HL-60/S4 treated with phorbol 12-myristate 13-acetate at 8.2 ng/mL for 4 days and 3 days (cell line): ENCODE measurements at regions not wholly inside any gene's neighbourhood (a gene's known extent, or its start where the extent isn't known, plus 50 kb on each side); places are given as distances from the start of the nearest gene placed in this dataset.
"Not testable (repeated sequence)": the region's sequence is repeated elsewhere in the genome, so short reads cannot be mapped to it uniquely, and the experiment has no call there.

Source experiments
- in situ Hi-C: fragments of 300-500 bp; cut with MboI; formaldehyde crosslinking; loops from 2 replicates; pipeline ENCODE4 v1.15.0; 2022; ENCODE audit warnings: low sequenced_read_pairs

DNA sequence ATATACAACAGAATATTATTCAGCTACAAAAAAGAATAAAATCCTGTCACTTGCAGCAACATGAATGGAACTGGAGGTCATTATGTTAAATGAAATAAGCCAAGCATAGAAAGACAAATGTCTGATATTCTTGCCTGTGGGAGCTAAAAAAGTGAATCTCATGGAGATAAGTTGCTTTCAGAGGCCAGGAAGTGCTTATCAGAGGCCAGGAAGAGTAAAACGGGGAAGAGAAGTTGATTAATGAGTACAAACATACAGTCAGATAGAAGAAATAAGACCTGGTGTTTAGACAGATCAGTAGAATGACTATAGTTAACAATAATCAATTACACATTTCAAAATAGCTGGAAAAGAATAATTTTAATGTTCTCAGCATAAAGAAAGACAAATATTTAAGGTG lies 54.4 kb upstream of the CPHXL start:
- in situ Hi-C loops, result loop anchor here (25.0 kb wide), 1 partner anchor 1382 kb away; no protein-coding TSS in a partner anchor

DNA sequence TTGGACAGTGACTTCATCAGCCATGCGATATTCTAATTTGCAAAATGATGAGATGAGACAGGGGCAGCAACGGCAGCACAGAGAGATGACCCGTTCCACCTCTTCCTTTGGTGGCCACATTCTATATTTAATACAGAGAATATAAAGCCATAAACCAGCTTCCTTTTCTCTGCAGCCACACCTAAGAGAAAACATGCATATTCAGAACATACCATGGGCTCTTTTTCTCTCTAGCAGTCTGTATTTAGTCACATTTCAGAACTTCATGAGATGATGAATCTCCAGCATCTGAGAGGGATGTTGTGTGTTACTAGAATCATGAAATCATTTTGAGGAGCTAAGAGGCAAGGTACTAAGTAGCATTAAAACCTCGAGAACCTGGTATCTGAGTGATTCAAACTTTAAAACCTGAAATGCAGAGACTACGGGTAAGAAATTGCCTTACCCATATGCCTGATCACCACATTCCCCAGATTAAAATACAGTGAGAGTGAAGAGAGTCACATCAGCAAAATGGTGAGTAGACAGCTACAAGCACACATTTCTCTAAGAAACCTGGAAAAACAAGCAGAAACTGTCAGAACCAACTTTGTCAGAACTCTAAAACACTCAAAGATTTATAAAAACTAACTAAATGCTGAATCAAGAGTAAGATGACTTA lies 55.5 kb upstream of the CPHXL start:
- in situ Hi-C loops, result loop anchor here (25.0 kb wide), 1 partner anchor 1380 kb away; no protein-coding TSS in a partner anchor

DNA sequence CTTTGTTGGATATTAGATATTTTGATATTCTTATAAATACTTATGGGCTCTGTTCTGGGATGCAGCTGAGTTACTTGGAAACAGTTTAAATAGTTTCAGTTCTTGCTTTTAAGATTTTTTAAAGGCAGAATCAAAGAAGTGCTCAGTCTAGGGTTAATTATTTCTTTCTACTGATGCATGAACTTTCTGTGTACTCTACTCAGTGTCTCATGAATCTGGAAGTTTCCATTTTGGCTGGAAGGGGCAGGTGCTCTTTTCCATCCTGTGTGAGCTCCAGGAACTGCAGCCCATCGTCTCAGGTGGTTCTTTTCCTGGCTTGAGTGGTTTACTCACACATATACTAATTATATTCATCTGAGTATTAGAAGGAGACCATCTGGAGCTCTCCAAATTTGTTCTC lies 61.1 kb upstream of the CPHXL start:
- in situ Hi-C loops, result loop anchor here (25.0 kb wide), 1 partner anchor 1375 kb away; no protein-coding TSS in a partner anchor

DNA sequence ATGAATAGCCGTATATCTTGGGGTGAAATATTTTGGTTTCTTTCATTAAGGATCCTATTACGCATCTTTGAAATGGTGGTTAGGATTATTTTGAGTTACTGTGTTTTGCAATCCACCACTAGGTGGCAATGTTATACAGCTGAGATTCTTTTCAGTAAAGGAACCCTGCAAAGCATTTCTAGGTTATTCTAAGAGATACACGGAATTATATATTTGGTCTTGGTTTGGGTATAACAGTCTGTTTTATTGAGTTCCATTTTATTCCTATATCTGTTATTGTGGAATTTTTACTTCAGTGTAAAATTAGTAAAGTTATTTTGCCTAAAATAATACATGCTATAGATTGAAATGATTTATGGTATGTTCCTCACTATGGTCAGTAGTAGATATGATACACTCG lies 62.9 kb upstream of the CPHXL start:
- in situ Hi-C loops, result loop anchor here (25.0 kb wide), 1 partner anchor 1373 kb away; no protein-coding TSS in a partner anchor

DNA sequence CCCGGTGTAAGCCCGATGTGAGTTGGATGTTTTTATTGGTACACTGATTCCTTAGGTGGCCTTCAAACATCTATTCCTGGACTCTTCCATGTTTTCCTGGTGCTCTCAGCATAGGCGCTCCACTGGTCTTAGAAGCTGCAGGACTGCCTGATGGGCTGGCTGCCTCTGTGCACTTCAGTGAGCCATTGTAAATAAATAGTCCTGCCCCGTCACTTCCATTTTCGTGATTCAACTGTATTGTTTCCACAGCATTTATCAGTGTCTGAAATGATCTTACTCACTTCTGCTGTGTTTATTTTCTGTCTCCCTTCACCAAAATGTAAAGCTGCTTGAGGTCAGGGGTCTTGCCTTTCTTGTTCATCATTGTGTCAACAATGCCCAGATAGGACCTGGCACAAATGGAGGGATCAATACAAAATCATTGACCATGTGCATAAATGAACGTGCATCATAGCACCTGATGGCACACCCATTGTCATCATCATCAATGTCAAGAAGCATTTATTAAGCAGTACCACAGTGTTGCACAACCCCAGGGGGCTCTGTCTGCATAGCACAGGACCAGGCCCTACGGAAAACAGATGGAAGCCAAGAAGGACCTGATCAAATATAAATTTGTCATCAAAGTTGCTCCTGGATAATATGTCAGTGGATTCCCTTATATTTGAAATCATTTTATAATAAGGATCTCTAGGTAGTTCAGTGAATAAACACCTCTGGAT lies 66.6 kb upstream of the CPHXL start:
- in situ Hi-C loops, result loop anchor here (25.0 kb wide), 1 partner anchor 1369 kb away; no protein-coding TSS in a partner anchor

DNA sequence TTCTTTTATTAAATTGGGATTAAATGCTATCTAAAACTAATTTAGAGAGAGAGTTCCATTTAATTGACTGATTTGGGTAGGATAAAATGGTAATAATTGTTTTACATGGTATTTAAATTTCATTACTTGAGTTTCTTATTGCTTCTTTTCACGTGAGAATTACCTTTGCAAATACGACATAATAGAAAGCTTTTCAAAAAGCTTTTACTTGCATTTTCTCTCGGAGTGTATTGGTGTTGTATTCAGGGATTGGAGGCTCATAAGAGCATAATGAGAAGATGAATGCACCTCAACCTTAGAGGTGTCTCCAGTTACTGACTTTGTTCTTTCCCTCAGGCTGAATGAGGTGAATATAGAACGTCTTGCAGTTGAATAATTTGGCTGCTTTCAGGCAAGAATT lies 67.4 kb upstream of the CPHXL start:
- in situ Hi-C loops, result loop anchor here (25.0 kb wide), 1 partner anchor 1369 kb away; no protein-coding TSS in a partner anchor

DNA sequence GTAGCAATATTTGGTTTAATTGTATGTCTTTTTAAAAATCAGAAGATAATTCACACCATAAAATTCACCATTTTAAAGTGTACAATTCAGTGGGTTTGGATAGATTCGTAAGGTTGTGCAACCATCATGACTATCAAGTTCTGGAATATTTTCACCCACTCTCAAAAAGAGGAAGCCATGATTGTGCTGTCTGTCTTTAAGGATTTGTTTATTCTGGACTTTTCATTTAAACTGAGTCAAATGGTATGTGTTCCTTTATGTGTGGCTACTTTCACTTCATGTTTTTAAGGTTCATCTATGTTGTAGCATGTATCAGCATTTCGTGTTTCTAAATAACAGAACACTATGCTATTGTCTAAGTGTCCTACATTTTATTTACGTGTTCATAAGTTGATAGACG lies 68.1 kb upstream of the CPHXL start:
- in situ Hi-C loops, result loop anchor here (25.0 kb wide), 1 partner anchor 1368 kb away; no protein-coding TSS in a partner anchor

DNA sequence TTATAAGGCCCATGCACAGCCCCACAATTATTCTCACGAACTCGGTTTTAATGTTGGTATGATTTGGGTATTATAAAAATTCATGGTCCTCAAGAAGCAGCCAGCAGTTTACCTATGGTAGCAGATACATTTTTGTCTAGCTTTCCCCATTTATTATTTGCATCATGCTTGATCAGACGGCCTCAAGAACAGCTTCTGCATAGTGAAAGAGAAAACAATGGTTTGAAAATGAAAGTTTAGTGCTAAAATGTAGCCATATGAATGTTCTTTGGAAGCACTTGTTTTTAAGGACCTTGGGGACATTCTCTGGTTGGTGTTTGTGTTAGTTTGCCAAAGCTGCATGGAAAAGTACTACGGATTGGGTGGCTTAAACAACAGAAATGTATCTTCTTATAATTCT lies 72.4 kb upstream of the CPHXL start:
- in situ Hi-C loops, result loop anchor here (25.0 kb wide), 1 partner anchor 1364 kb away; no protein-coding TSS in a partner anchor

DNA sequence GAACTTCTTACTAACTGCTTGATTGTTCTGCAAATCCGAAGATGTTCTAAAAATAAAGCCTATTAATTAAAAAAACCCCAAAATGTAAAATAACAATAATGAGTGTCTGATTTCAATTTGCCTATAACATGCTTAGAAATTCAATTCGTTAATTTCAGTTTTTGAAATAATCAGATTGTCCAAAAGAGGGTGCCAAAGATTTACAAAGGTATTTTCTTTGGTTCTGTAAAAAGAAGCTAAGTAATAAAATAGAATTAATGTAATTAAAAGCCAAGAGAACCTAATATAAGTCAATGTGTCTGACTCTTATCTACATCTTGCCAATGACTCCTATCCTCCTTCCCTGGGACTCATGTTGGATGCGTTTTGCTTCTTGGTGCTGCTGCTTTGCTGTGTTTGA lies 75.0 kb upstream of the CPHXL start:
- in situ Hi-C loops, result no loop called here

DNA sequence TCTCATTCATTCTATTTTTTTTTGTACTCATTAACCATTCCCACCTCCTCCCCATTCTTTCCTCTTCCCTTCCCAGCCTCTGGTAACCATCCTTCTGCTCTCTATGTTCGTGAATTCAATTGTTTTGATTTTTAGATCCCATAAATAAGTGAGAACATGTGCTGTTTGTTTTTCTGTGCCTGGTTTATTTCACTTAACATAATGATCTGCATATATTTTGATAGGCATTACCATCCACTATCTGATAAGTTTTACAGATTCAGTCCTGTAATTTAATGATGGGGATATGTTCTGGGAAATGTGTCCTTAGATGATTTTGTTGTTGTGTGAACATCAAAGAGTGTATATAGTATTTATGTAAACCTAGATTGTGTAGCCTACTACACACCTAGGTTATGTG lies 77.5 kb upstream of the CPHXL start:
- in situ Hi-C loops, result no loop called here

DNA sequence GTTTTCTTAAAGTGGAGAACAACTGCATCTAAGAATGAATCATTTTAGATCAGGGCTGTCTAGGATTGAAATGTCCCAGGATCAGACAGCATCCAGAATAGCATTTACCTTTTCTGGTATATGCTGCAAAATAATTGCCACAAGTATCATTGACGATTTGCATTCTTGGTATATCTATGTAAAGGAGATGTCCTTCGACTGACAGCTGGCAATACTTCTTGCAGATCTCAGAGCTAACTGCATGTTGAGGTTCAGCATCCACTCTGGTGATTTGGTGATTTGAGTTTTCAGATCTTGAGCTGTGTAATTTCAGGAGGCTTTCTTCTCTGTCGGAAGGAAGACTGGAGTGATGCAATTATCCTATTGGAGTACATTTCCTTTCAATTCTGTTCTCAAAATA lies 78.1 kb upstream of the CPHXL start:
- in situ Hi-C loops, result no loop called here

DNA sequence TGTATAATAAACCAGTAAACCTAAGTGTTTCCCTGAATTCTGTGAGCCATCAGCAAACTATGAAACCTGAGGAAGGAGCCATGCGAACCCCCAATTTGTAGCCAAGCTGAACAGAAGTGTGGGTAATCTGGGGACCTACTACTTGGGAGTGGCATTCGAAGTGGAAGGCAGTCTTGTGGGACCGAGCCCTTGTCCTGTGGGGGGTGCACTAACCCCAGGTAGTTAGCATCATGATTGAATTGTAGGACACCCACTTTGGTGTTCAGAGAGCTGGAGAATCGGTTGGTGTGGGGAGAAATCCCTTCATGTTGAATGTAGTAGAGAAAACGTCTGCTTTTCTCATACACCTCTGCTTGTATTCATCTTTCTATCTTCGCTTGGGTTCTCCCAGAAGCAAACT lies 79.7 kb upstream of the CPHXL start:
- in situ Hi-C loops, result no loop called here

DNA sequence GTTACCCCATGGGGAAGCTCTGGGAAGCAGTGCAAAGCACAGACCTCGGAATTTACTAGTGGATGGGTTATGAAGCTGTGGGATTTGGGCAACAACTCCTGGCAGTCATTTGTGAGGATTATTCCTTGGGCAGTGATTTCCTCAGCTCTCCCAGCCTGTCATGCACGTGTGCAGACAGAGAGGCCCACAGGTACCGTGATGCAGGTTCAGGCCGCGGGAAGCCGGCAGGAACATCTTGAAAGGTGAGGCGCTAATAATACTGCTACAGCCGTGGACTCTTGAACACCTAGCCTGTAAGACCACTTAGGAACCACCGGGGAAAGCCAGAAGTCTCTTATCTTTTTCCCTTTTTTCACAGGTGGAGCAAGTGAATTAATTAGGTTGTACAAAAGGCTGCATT lies 80.2 kb upstream of the CPHXL start:
- in situ Hi-C loops, result no loop called here

DNA sequence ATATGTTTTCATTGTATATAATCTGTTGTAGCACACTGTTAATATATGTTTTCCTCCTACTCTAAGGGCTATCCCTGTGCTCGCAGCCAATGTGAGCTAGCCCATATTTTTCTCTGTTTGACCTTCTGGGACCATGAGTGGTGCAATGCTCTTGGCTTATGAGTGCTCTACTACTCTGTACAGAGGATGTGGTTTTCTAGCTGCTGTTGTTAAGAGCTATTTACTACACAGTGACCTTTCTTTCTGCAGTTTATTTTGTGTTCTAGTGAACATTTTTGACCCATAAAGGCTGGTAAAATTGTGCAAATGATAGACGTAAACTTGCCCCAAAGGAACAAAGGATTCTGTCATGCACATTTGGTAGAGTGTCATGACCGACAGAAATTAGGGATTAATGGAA lies 84.1 kb upstream of the CPHXL start:
- in situ Hi-C loops, result no loop called here

DNA sequence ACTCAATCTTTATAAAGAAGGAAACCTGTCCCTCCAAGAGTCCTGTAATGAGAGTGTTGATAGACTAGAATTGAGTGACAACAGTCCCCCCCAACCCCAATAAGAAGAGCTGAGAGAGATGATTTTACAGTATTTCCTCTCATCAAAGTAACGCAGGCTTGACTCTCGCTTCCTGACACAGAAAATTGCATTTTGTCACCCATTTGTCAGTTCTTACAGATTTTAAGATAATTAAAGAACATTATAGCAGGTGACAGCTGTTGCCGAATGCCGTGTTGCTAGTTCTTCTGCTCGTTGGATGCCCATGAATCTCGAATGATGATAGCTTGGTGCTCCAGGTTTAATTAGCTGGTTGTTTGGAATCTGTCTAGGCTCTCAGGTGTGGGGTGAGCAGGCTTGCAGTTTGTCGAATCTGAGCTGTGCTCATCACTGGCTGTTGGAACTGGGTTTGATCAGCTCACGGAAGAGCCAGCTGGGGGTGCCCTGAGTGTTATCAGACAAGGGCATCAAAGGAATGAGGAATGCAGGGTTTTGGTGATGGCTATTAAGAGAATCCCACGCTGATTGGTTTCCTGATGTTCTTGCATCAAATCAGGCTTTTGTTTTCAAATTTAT lies 84.8 kb upstream of the CPHXL start:
- in situ Hi-C loops, result no loop called here

DNA sequence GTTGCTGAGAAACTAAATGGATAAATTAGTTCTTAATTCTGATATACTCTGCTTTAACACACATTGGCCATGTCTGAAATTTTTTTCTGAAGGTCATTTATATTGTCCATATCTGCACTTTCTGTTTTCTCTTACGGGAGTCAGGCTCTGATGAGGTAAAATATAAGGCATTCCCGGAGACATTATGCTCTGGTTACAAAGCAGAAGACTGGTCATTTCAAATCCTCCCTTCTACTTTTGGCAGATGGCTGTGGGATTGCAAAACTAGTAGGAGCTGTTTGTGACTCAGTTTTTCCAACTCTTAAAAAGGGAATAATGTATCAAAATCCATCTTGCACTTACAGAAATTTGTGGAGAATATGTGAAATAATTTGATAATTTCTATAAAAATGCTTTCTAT lies 92.2 kb upstream of the CPHXL start:
- in situ Hi-C loops, result no loop called here

DNA sequence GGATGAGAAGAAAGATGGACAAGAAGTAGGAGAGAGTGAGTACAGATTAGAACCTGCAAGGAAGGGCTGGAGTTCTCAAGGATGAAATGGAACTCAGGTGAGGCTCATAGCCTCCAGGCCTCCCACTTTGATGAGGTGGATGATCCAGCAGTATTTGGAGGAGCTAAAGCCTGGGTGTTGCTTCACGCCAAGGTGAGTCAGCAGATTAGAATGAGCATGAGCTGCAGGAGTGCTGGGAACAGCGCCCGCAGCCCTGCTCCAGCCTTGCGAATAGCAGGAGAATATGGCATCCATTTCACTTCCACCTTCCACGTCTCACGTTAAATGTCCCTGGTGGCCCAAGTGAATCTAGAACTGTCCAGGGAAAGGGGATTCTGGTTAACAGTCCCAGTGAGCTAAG lies 94.4 kb upstream of the CPHXL start:
- in situ Hi-C loops, result no loop called here

DNA sequence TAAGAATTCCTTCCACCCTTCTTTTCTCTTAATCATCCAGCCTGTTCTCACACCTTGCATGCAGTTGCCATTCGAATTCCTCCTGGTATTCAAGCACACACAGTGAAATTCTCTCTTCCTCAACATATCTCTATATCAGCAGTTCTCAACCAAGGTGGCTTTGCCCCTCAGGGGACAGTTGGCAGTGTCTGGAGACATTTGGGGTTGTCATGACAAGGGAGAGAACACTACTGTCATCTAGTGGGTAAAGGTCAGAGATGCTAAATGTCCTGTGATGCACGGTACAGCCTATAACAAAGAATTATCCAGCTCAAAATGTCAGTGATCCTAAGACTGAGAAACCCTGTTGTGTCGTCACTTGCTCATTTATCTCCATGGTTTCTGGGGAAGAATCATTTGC lies 94.8 kb upstream of the CPHXL start:
- in situ Hi-C loops, result no loop called here

DNA sequence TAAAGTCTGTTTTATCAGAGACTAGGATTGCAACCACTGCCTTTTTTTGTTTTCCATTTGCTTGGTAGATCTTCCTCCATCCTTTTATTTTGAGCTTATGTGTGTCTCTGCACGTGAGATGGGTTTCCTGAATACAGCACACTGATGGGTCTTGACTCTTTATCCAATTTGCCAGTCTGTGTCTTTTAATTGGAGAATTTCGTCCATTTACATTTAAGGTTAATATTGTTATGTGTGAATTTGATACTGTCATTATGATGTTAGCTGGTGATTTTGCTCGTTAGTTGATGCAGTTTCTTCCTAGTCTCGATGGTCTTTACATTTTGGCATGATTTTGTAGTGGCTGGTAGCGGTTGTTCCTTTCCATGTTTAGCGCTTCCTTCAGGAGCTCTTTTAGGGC lies 99.5 kb upstream of the CPHXL start:
- in situ Hi-C loops, result not testable (repeated sequence)

DNA sequence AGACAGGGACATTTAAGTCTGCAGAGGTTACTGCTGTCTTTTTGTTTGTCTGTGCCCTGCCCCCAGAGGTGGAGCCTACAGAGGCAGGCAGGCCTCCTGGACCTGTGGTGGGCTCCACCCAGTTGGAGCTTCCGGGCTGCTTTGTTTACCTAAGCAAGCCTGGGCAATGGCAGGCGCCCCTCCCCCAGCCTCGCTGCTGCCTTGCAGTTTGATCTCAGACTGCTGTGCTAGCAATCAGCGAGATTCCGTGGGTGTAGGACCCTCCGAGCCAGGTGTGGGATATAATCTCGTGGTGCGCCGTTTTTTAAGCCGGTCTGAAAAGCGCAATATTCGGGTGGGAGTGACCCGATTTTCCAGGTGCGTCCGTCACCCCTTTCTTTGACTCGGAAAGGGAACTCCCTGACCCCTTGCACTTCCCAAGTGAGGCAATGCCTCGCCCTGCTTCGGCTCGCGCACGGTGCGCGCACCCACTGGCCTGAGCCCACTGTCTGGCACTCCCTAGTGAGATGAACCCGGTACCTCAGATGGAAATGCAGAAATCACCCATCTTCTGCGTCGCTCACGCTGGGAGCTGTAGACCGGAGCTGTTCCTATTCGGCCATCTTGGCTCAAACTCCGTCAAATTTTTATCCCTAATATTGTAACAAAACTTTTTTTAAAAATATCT lies 101.2 kb upstream of the CPHXL start:
- in situ Hi-C loops, result not testable (repeated sequence)

DNA sequence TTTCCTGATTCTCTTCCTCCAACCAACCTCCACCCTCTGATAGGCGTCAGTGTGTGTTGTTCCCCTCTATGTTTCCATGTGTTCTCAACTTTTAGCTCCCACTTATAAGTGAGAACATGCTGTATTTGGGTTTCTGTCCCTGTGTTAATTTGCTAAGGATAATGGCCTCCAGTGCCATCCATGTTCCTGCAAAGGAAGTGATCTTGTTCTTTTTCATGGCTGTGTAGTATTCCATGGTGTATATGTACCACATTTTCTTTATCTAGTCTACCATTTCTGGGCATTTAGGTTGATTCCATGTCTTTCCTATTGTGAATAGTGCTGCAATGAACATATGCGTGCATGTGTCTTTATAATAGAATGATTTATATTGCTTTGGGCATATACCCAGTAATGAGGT lies 107.1 kb upstream of the CPHXL start:
- in situ Hi-C loops, result not testable (repeated sequence)
